HepG2 (cell line): ENCODE measurements at regions not wholly inside any gene's neighbourhood (a gene's known extent, or its start where the extent isn't known, plus 50 kb on each side); places are given as distances from the start of the nearest gene placed in this dataset.

Experiments
- FOXA1 ChIP-seq, 2 experiments: fragments of 450-650 bp in 1 of 2; sonication (generic) in 1 of 2; formaldehyde crosslinking in 1 of 2; IDR thresholded peaks; 2 replicates each; pipeline versions ENCODE4 v1.4.0 to v1.6.1; 2016 to 2020; ENCODE audit warnings: missing genetic modification reagents in 1 of 2
- KDM1A ChIP-seq: IDR thresholded peaks from 2 replicates; pipeline ENCODE4 v1.6.1; 2016; ENCODE audit warnings: missing compliant biosample characterization
- KDM4B ChIP-seq: sonication (generic); formaldehyde crosslinking; IDR thresholded peaks from 2 replicates; pipeline ENCODE4 v1.4.0; 2020; ENCODE audit warnings: missing genetic modification reagents
- PHF20 ChIP-seq: sonication (generic); formaldehyde crosslinking; IDR thresholded peaks from 2 replicates; pipeline ENCODE4 v1.5.0; 2020; ENCODE audit warnings: mild to moderate bottlenecking, missing genetic modification reagents
- SAP130 ChIP-seq: IDR thresholded peaks from 2 replicates; pipeline ENCODE4 v1.6.1; 2016; ENCODE audit warnings: low read depth
- ZBTB8A ChIP-seq: sonication (generic); formaldehyde crosslinking; IDR thresholded peaks from 2 replicates; pipeline ENCODE4 v1.4.0; 2020; ENCODE audit warnings: mild to moderate bottlenecking, low read depth, missing genetic modification reagents, borderline replicate concordance
- ZNF510 ChIP-seq: sonication (generic); formaldehyde crosslinking; IDR thresholded peaks from 2 replicates; pipeline ENCODE4 v1.4.0; 2020; ENCODE audit warnings: low read depth, mild to moderate bottlenecking, missing genetic modification reagents
- ZNF772 ChIP-seq: sonication (generic); formaldehyde crosslinking; IDR thresholded peaks from 2 replicates; pipeline ENCODE4 v1.5.0; 2020; ENCODE audit warnings: mild to moderate bottlenecking, missing genetic modification reagents
- TF ChIP-seq, protein P1 (sequence below): sonication (generic); formaldehyde crosslinking; IDR thresholded peaks from 2 replicates; pipeline ENCODE4 v1.5.1; 2020; ENCODE audit warnings: missing genetic modification reagents, mild to moderate bottlenecking, borderline replicate concordance
- TF ChIP-seq, protein P2 (sequence below): fragments of 450-650 bp; IDR thresholded peaks from 2 replicates; pipeline ENCODE4 v1.6.1; 2017; ENCODE audit warnings: mild to moderate bottlenecking
- TF ChIP-seq, protein P3 (sequence below): sonication (generic); formaldehyde crosslinking; IDR thresholded peaks from 2 replicates; pipeline ENCODE4 v1.9.0; 2022; ENCODE audit warnings: missing genetic modification reagents, mild to moderate bottlenecking, borderline replicate concordance
- TF ChIP-seq, protein P4 (sequence below): sonication (generic); formaldehyde crosslinking; IDR thresholded peaks from 2 replicates; pipeline ENCODE4 v1.8.0; 2022; ENCODE audit warnings: low read depth, missing genetic modification reagents
- TF ChIP-seq, protein P5 (sequence below): sonication (generic); formaldehyde crosslinking; IDR thresholded peaks from 2 replicates; pipeline ENCODE4 v1.5.1; 2020; ENCODE audit warnings: missing genetic modification reagents, mild to moderate bottlenecking, borderline replicate concordance
- TF ChIP-seq, protein P6 (sequence below): IDR thresholded peaks from 2 replicates; pipeline ENCODE4 v1.4.0; 2020; ENCODE audit warnings: mild to moderate bottlenecking, missing genetic modification reagents
- TF ChIP-seq, protein P7 (sequence below): IDR thresholded peaks from 2 replicates; pipeline ENCODE4 v1.6.1; 2018; ENCODE audit warnings: missing genetic modification reagents, mild to moderate bottlenecking, missing compliant biosample characterization

DNA sequence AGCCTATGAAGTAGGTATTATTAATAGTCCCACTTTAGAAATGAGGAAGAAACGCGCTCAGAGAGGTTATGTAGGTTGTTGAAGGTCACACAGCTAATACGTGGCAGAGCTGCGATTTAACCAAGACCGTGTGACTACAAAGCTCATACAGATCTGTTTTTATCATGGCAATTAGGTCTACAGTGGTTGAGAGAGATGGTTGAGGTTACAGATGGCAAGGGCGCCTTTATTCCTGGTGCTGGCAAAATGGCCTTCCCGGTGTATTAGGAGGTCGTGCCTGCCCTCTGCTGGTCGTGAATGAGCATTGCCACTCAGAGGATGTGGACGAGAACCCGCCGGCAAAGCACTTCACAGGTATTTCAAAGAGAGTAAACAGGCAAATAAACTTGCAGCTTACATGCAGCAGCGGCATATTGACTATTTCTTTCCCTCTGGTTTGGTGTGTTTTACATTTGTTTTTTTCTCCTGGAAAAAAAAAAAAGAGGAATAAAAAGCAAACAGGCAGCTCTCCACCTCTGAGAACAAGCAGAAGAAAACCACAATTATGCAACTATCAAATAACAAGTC, 65.3 kb upstream of the EGFLAM start (continued):
- TF ChIP-seq, protein P1, sequence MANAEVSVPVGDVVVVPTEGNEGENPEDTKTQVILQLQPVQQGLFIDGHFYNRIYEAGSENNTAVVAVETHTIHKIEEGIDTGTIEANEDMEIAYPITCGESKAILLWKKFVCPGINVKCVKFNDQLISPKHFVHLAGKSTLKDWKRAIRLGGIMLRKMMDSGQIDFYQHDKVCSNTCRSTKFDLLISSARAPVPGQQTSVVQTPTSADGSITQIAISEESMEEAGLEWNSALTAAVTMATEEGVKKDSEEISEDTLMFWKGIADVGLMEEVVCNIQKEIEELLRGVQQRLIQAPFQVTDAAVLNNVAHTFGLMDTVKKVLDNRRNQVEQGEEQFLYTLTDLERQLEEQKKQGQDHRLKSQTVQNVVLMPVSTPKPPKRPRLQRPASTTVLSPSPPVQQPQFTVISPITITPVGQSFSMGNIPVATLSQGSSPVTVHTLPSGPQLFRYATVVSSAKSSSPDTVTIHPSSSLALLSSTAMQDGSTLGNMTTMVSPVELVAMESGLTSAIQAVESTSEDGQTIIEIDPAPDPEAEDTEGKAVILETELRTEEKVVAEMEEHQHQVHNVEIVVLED (CRISPR knock-in tag), result no peak
- TF ChIP-seq ZNF510 (CRISPR knock-in tag) (no peak), PHF20 (no peak), ZBTB8A (CRISPR knock-in tag) (no peak), FOXA1 (IDR thresholded peaks at IDR 0.05) (no peak), FOXA1 (CRISPR knock-in tag; IDR thresholded peaks at IDR 0.05) (peak; percentile 48; the same call in 1 of the 2 replicates), KDM4B (CRISPR knock-in tag) (no peak), ZNF772 (CRISPR knock-in tag) (no peak), KDM1A (CRISPR knock-in tag) (peak; percentile 74), SAP130 (CRISPR knock-in tag) (0 out of 2 replicates have a peak, but pooled peaks have one; percentile 18)
- TF ChIP-seq, protein P2, sequence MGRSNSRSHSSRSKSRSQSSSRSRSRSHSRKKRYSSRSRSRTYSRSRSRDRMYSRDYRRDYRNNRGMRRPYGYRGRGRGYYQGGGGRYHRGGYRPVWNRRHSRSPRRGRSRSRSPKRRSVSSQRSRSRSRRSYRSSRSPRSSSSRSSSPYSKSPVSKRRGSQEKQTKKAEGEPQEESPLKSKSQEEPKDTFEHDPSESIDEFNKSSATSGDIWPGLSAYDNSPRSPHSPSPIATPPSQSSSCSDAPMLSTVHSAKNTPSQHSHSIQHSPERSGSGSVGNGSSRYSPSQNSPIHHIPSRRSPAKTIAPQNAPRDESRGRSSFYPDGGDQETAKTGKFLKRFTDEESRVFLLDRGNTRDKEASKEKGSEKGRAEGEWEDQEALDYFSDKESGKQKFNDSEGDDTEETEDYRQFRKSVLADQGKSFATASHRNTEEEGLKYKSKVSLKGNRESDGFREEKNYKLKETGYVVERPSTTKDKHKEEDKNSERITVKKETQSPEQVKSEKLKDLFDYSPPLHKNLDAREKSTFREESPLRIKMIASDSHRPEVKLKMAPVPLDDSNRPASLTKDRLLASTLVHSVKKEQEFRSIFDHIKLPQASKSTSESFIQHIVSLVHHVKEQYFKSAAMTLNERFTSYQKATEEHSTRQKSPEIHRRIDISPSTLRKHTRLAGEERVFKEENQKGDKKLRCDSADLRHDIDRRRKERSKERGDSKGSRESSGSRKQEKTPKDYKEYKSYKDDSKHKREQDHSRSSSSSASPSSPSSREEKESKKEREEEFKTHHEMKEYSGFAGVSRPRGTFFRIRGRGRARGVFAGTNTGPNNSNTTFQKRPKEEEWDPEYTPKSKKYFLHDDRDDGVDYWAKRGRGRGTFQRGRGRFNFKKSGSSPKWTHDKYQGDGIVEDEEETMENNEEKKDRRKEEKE, result no peak
- TF ChIP-seq, protein P3, sequence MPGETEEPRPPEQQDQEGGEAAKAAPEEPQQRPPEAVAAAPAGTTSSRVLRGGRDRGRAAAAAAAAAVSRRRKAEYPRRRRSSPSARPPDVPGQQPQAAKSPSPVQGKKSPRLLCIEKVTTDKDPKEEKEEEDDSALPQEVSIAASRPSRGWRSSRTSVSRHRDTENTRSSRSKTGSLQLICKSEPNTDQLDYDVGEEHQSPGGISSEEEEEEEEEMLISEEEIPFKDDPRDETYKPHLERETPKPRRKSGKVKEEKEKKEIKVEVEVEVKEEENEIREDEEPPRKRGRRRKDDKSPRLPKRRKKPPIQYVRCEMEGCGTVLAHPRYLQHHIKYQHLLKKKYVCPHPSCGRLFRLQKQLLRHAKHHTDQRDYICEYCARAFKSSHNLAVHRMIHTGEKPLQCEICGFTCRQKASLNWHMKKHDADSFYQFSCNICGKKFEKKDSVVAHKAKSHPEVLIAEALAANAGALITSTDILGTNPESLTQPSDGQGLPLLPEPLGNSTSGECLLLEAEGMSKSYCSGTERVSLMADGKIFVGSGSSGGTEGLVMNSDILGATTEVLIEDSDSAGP (CRISPR knock-in tag), result peak; percentile 23; the same call in 1 of the 2 replicates
- TF ChIP-seq, protein P4, sequence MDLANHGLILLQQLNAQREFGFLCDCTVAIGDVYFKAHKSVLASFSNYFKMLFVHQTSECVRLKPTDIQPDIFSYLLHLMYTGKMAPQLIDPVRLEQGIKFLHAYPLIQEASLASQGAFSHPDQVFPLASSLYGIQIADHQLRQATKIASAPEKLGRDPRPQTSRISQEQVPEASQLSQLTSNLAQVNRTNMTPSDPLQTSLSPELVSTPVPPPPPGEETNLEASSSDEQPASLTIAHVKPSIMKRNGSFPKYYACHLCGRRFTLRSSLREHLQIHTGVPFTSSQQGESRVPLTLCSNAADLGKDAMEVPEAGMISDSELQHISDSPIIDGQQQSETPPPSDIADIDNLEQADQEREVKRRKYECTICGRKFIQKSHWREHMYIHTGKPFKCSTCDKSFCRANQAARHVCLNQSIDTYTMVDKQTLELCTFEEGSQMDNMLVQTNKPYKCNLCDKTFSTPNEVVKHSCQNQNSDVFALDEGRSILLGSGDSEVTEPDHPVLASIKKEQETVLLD (CRISPR knock-in tag), result no peak
- TF ChIP-seq, protein P5, sequence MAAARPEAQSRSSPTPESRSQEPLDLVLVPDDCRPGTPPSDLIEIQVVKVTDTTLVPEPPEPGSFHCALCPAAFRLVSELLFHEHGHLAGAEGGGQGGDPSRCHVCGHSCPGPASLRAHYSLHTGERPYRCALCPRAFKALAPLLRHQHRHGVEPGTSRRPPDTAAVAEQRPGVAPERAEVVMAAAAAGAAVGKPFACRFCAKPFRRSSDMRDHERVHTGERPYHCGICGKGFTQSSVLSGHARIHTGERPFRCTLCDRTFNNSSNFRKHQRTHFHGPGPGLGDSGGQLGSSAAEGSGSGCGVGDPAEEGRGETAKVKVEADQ (CRISPR knock-in tag), result no peak
- TF ChIP-seq, protein P6, sequence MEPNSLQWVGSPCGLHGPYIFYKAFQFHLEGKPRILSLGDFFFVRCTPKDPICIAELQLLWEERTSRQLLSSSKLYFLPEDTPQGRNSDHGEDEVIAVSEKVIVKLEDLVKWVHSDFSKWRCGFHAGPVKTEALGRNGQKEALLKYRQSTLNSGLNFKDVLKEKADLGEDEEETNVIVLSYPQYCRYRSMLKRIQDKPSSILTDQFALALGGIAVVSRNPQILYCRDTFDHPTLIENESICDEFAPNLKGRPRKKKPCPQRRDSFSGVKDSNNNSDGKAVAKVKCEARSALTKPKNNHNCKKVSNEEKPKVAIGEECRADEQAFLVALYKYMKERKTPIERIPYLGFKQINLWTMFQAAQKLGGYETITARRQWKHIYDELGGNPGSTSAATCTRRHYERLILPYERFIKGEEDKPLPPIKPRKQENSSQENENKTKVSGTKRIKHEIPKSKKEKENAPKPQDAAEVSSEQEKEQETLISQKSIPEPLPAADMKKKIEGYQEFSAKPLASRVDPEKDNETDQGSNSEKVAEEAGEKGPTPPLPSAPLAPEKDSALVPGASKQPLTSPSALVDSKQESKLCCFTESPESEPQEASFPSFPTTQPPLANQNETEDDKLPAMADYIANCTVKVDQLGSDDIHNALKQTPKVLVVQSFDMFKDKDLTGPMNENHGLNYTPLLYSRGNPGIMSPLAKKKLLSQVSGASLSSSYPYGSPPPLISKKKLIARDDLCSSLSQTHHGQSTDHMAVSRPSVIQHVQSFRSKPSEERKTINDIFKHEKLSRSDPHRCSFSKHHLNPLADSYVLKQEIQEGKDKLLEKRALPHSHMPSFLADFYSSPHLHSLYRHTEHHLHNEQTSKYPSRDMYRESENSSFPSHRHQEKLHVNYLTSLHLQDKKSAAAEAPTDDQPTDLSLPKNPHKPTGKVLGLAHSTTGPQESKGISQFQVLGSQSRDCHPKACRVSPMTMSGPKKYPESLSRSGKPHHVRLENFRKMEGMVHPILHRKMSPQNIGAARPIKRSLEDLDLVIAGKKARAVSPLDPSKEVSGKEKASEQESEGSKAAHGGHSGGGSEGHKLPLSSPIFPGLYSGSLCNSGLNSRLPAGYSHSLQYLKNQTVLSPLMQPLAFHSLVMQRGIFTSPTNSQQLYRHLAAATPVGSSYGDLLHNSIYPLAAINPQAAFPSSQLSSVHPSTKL (CRISPR knock-in tag), result peak; percentile 58
- TF ChIP-seq, protein P7, sequence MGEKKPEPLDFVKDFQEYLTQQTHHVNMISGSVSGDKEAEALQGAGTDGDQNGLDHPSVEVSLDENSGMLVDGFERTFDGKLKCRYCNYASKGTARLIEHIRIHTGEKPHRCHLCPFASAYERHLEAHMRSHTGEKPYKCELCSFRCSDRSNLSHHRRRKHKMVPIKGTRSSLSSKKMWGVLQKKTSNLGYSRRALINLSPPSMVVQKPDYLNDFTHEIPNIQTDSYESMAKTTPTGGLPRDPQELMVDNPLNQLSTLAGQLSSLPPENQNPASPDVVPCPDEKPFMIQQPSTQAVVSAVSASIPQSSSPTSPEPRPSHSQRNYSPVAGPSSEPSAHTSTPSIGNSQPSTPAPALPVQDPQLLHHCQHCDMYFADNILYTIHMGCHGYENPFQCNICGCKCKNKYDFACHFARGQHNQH, result peak; percentile 66; the same call in 1 of the 2 replicates
